IMR-90 (cell line): ENCODE measurements at regions not wholly inside any gene's neighbourhood (a gene's known extent, or its start where the extent isn't known, plus 50 kb on each side); places are given as distances from the start of the nearest gene placed in this dataset.

Experiments
- BHLHE40 ChIP-seq: fragments of 150-350 bp; IDR thresholded peaks from 2 replicates; pipeline ENCODE4 v1.6.1; 2016; ENCODE audit warnings: mild to moderate bottlenecking, low read depth, low read length
- MAZ ChIP-seq: IDR thresholded peaks from 2 replicates; pipeline ENCODE4 v1.6.1; 2012; ENCODE audit warnings: low read depth, mild to moderate bottlenecking, low read length, improper control_type of control experiment, moderate library complexity, borderline replicate concordance
- POLR2A ChIP-seq: IDR thresholded peaks from 2 replicates; pipeline ENCODE4 v1.6.1; 2012; ENCODE audit warnings: mild to moderate bottlenecking, low read depth, low read length
- RCOR1 ChIP-seq: IDR thresholded peaks from 2 replicates; pipeline ENCODE4 v1.6.1; 2012; ENCODE audit warnings: mild to moderate bottlenecking, low read length, improper control_type of control experiment; ENCODE audit not compliant: insufficient replicate concordance
- TF ChIP-seq, protein P1 (sequence below): conservative IDR thresholded peaks from 2 replicates; pipeline ENCODE4 v1.5.1; 2012; ENCODE audit warnings: mild to moderate bottlenecking, low read depth, low read length, improper control_type of control experiment
- TF ChIP-seq, protein P2 (sequence below): fragments of 150-350 bp; IDR thresholded peaks from 2 replicates; pipeline ENCODE4 v1.6.1; 2017; ENCODE audit warnings: mild to moderate bottlenecking, antibody characterized with exemption, low read length, low read depth

GRCh38 chr21:15999741-16000140, 270.0 kb downstream of the USP25 start:
- TF ChIP-seq, protein P1, sequence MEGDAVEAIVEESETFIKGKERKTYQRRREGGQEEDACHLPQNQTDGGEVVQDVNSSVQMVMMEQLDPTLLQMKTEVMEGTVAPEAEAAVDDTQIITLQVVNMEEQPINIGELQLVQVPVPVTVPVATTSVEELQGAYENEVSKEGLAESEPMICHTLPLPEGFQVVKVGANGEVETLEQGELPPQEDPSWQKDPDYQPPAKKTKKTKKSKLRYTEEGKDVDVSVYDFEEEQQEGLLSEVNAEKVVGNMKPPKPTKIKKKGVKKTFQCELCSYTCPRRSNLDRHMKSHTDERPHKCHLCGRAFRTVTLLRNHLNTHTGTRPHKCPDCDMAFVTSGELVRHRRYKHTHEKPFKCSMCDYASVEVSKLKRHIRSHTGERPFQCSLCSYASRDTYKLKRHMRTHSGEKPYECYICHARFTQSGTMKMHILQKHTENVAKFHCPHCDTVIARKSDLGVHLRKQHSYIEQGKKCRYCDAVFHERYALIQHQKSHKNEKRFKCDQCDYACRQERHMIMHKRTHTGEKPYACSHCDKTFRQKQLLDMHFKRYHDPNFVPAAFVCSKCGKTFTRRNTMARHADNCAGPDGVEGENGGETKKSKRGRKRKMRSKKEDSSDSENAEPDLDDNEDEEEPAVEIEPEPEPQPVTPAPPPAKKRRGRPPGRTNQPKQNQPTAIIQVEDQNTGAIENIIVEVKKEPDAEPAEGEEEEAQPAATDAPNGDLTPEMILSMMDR: no peak
- TF ChIP-seq RCOR1 (no peak), POLR2A (no peak), MAZ (no peak), BHLHE40 (no peak)
- TF ChIP-seq, protein P2, sequence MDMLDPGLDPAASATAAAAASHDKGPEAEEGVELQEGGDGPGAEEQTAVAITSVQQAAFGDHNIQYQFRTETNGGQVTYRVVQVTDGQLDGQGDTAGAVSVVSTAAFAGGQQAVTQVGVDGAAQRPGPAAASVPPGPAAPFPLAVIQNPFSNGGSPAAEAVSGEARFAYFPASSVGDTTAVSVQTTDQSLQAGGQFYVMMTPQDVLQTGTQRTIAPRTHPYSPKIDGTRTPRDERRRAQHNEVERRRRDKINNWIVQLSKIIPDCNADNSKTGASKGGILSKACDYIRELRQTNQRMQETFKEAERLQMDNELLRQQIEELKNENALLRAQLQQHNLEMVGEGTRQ: no peak
